ENCODE measurements at regions not wholly inside any gene's neighbourhood (a gene's known extent, or its start where the extent isn't known, plus 50 kb on each side); places are given as distances from the start of the nearest gene placed in this dataset.

GRCh38 chr17:59451706-59452105, 113.7 kb upstream of the DHX40 start:
- Mint-ChIP-seq H3K4me3 (ENCODE audit: unreplicated experiment) (no peak overlapping the region), H3K9me3 (ENCODE audit: low read depth) (no peaks in the 10 kb centered on the region), H3K4me1 (ENCODE audit: low read depth) (no peaks in the 10 kb centered on the region), H3K27me3 (ENCODE audit: low read depth) (no peaks in the 10 kb centered on the region), H3K36me3 (ENCODE audit: low read depth) (peaks cover 2% of the 10 kb centered on the region), H3K27ac (ENCODE audit: unreplicated experiment) (no peak overlapping the region)
- TF ChIP-seq CTCF (IDR thresholded peaks at IDR 0.05), result no peak
- no peak for DNase-seq (ENCODE audit: low spot score)

GRCh38 chr17:59454633-59455105, 110.7 kb upstream of the DHX40 start:
- no peak for DNase-seq (ENCODE audit: low spot score)
- no peak for TF ChIP-seq CTCF (IDR thresholded peaks at IDR 0.05)
- Mint-ChIP-seq H3K36me3 (ENCODE audit: low read depth) (no peaks in the 10 kb centered on the region), H3K9me3 (ENCODE audit: low read depth) (no peaks in the 10 kb centered on the region), H3K4me1 (ENCODE audit: low read depth) (no peaks in the 10 kb centered on the region), H3K27me3 (ENCODE audit: low read depth) (no peaks in the 10 kb centered on the region), H3K4me3 (ENCODE audit: unreplicated experiment) (no peak overlapping the region), H3K27ac (ENCODE audit: unreplicated experiment) (no peak overlapping the region)

- Mint-ChIP-seq H3K4me3 (ENCODE audit: unreplicated experiment) (no peak overlapping the region), H3K4me1 (ENCODE audit: low read depth) (no peaks in the 10 kb centered on the region), H3K27ac (ENCODE audit: unreplicated experiment) (no peak overlapping the region), H3K9me3 (ENCODE audit: low read depth) (no peaks in the 10 kb centered on the region), H3K27me3 (ENCODE audit: low read depth) (peaks cover 5% of the 10 kb centered on the region), H3K36me3 (ENCODE audit: low read depth) (no peaks in the 10 kb centered on the region)
- DNase-seq (ENCODE audit: low spot score), result no peak
- TF ChIP-seq CTCF (IDR thresholded peaks at IDR 0.05), result no peak
These were observed 109.0 kb upstream of the DHX40 start for GRCh38 chr17:59456428-59456827.

GRCh38 chr17:59456923-59457615, 108.3 kb upstream of the DHX40 start:
- Mint-ChIP-seq H3K4me1 (ENCODE audit: low read depth) (no peaks in the 10 kb centered on the region), H3K4me3 (ENCODE audit: unreplicated experiment) (no peak overlapping the region)

GRCh38 chr17:59462385-59462784, 103.0 kb upstream of the DHX40 start:
- H3K9me3 Mint-ChIP-seq (ENCODE audit: low read depth), result no peaks in the 10 kb centered on the region
- no peak for TF ChIP-seq CTCF (IDR thresholded peaks at IDR 0.05)
- no peak for DNase-seq (ENCODE audit: low spot score)
- H3K27ac Mint-ChIP-seq (ENCODE audit: unreplicated experiment), result no peak overlapping the region
- H3K36me3 Mint-ChIP-seq (ENCODE audit: low read depth), result no peaks in the 10 kb centered on the region
- H3K4me3 Mint-ChIP-seq (ENCODE audit: unreplicated experiment), result no peak overlapping the region
- peaks cover 5% of the 10 kb centered on the region for H3K27me3 Mint-ChIP-seq (ENCODE audit: low read depth)
- H3K4me1 Mint-ChIP-seq (ENCODE audit: low read depth), result no peaks in the 10 kb centered on the region

More at GRCh38 chr17:59456923-59457615, 108.3 kb upstream of the DHX40 start:
- TF ChIP-seq CTCF (IDR thresholded peaks at IDR 0.05), result no peak
- H3K36me3 Mint-ChIP-seq (ENCODE audit: low read depth), result no peaks in the 10 kb centered on the region
- H3K27me3 Mint-ChIP-seq (ENCODE audit: low read depth), result peaks cover 5% of the 10 kb centered on the region
- no peak for DNase-seq (ENCODE audit: low spot score)
- no peak overlapping the region for H3K27ac Mint-ChIP-seq (ENCODE audit: unreplicated experiment)
- H3K9me3 Mint-ChIP-seq (ENCODE audit: low read depth), result no peaks in the 10 kb centered on the region
